Transverse colon (tissue), 4 donors: ENCODE measurements at regions not wholly inside any gene's neighbourhood (a gene's known extent, or its start where the extent isn't known, plus 50 kb on each side); places are given as distances from the start of the nearest gene placed in this dataset.

Experiments
- CTCF ChIP-seq, 5 experiments: fragments of 200-600 bp in 3 of 5; fragments of 450-650 bp in 2 of 5; sonication (generic) in 3 of 5; IDR thresholded peaks; 1 replicate in 2 of 5; 2 replicates in 3 of 5; pipeline ENCODE4 v1.5.1; 2016 to 2017; ENCODE audit warnings: antibody characterized with exemption in 5 of 5, inconsistent platforms in 3 of 5, mild to moderate bottlenecking in 2 of 5, moderate library complexity in 1 of 5
- POLR2A ChIP-seq: fragments of 450-650 bp; IDR thresholded peaks from one replicate; pipeline ENCODE4 v1.6.1; 2016; ENCODE audit warnings: antibody characterized with exemption, mild to moderate bottlenecking, moderate library complexity
- POLR2AphosphoS5 ChIP-seq, 3 donors: sonication (generic); formaldehyde crosslinking; IDR thresholded peaks; one replicate each; pipeline ENCODE4 v1.6.1; 2016; ENCODE audit warnings: antibody characterized with exemption in 3 of 3

- no peak for TF ChIP-seq POLR2AphosphoS5 (IDR thresholded peaks at IDR 0.05)
- no peak for TF ChIP-seq CTCF (IDR thresholded peaks at IDR 0.05)
- no peak for TF ChIP-seq POLR2A
Observed at GRCh38 chr1:170448661-170449158, 83.3 kb upstream of the GORAB start.
